ENCODE measurements at regions not wholly inside any gene's neighbourhood (a gene's known extent, or its start where the extent isn't known, plus 50 kb on each side); places are given as distances from the start of the nearest gene placed in this dataset.

GRCh38 chr18:40821596-40822243, 1133.3 kb upstream of the PIK3C3 start:
- no peak overlapping the region for H3K4me3 ChIP-seq (ENCODE audit: low read depth, low read length)
- DNase-seq (ENCODE audit: low read depth), result no peak
- no peak for TF ChIP-seq CTCF (IDR thresholded peaks at IDR 0.05; ENCODE audit: insufficient read depth, low read depth, low read length)

- H3K4me3 ChIP-seq (ENCODE audit: low read depth, low read length), result no peak overlapping the region
- no peak for DNase-seq (ENCODE audit: low read depth)
- TF ChIP-seq CTCF (IDR thresholded peaks at IDR 0.05; ENCODE audit: insufficient read depth, low read depth, low read length), result no peak
Measured at GRCh38 chr18:40812981-40813515, 1142.0 kb upstream of the PIK3C3 start.

GRCh38 chr18:40810372-40810771, 1144.7 kb upstream of the PIK3C3 start:
- no peak for DNase-seq (ENCODE audit: low read depth)
- no peak for TF ChIP-seq CTCF (IDR thresholded peaks at IDR 0.05; ENCODE audit: insufficient read depth, low read depth, low read length)

GRCh38 chr18:40789286-40789685, 1165.7 kb upstream of the PIK3C3 start:
- H3K4me3 ChIP-seq (ENCODE audit: low read depth, low read length), result no peak overlapping the region
- no peak for TF ChIP-seq CTCF (IDR thresholded peaks at IDR 0.05; ENCODE audit: insufficient read depth, low read depth, low read length)
- no peak for DNase-seq (ENCODE audit: low read depth)

More at GRCh38 chr18:40810372-40810771, 1144.7 kb upstream of the PIK3C3 start:
- H3K4me3 ChIP-seq (ENCODE audit: low read depth, low read length), result no peak overlapping the region

GRCh38 chr18:40782453-40783130, 1172.4 kb upstream of the PIK3C3 start:
- no peak for TF ChIP-seq CTCF (IDR thresholded peaks at IDR 0.05; ENCODE audit: insufficient read depth, low read depth, low read length)
- no peak overlapping the region for H3K4me3 ChIP-seq (ENCODE audit: low read depth, low read length)
- DNase-seq (ENCODE audit: low read depth), result no peak

- no peak overlapping the region for H3K4me3 ChIP-seq (ENCODE audit: low read depth, low read length)
- no peak for DNase-seq (ENCODE audit: low read depth)
- TF ChIP-seq CTCF (IDR thresholded peaks at IDR 0.05; ENCODE audit: insufficient read depth, low read depth, low read length), result no peak
Measured at GRCh38 chr18:40769786-40770185, 1185.2 kb upstream of the PIK3C3 start.

Measured in fibroblast of villous mesenchyme (primary cell).